ENCODE measurements at regions not wholly inside any gene's neighbourhood (a gene's known extent, or its start where the extent isn't known, plus 50 kb on each side); places are given as distances from the start of the nearest gene placed in this dataset.

DNA sequence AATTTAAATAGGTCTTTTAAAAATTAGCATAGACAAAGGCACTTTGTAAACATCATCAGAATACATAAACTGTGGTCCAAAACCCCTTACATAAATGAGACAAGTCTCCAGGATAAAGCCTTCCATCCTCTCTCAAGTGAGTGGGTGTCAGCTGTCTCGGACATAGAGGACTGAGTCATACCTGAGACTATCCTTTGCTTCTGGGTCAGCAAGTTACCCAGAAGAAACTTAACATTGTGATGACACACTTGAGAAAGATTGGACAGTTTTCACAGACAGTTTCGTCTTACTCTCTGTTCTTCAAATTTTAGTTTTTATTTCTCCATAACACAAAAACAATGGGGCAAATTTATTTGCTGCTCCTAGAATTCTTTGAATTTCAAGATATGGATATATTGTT, 838.0 kb downstream of the DHX35 start:
- DNase-seq (ENCODE audit: low read depth in 1 of 2, low spot score in 1 of 2), result no peak
- TF ChIP-seq SPI1 (IDR thresholded peaks at IDR 0.05; ENCODE audit: borderline replicate concordance, low read depth) (no peak), POLR2AphosphoS5 (IDR thresholded peaks at IDR 0.05; ENCODE audit: low read depth) (no peak), CTCF (IDR thresholded peaks at IDR 0.05; ENCODE audit: insufficient read depth, low read length) (no peak), GABPA (IDR thresholded peaks at IDR 0.05; ENCODE audit: low read depth) (no peak)
- TF ChIP-seq, protein P1, sequence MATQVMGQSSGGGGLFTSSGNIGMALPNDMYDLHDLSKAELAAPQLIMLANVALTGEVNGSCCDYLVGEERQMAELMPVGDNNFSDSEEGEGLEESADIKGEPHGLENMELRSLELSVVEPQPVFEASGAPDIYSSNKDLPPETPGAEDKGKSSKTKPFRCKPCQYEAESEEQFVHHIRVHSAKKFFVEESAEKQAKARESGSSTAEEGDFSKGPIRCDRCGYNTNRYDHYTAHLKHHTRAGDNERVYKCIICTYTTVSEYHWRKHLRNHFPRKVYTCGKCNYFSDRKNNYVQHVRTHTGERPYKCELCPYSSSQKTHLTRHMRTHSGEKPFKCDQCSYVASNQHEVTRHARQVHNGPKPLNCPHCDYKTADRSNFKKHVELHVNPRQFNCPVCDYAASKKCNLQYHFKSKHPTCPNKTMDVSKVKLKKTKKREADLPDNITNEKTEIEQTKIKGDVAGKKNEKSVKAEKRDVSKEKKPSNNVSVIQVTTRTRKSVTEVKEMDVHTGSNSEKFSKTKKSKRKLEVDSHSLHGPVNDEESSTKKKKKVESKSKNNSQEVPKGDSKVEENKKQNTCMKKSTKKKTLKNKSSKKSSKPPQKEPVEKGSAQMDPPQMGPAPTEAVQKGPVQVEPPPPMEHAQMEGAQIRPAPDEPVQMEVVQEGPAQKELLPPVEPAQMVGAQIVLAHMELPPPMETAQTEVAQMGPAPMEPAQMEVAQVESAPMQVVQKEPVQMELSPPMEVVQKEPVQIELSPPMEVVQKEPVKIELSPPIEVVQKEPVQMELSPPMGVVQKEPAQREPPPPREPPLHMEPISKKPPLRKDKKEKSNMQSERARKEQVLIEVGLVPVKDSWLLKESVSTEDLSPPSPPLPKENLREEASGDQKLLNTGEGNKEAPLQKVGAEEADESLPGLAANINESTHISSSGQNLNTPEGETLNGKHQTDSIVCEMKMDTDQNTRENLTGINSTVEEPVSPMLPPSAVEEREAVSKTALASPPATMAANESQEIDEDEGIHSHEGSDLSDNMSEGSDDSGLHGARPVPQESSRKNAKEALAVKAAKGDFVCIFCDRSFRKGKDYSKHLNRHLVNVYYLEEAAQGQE (IDR thresholded peaks at IDR 0.05; ENCODE audit: insufficient replicate concordance, low read depth), result no peak
- Histone ChIP-seq H3K27me3 (ENCODE audit: insufficient read depth, poor library complexity, severe bottlenecking) (no peaks in the 10 kb centered on the region), H3K4me3 (replicated peaks; ENCODE audit: insufficient read depth, low read length) (no peak overlapping the region), H3K27ac (replicated peaks) (no peak overlapping the region)

- Histone ChIP-seq H3K27me3 (ENCODE audit: insufficient read depth, poor library complexity, severe bottlenecking) (no peaks in the 10 kb centered on the region), H3K27ac (replicated peaks) (no peak overlapping the region), H3K4me3 (replicated peaks; ENCODE audit: insufficient read depth, low read length) (no peak overlapping the region)
- DNase-seq (ENCODE audit: low read depth in 1 of 2, low spot score in 1 of 2), result no peak
- TF ChIP-seq GABPA (IDR thresholded peaks at IDR 0.05; ENCODE audit: low read depth), result no peak
- TF ChIP-seq CTCF (IDR thresholded peaks at IDR 0.05; ENCODE audit: insufficient read depth, low read length), result no peak
- no peak for TF ChIP-seq POLR2AphosphoS5 (IDR thresholded peaks at IDR 0.05; ENCODE audit: low read depth)
- TF ChIP-seq SPI1 (IDR thresholded peaks at IDR 0.05; ENCODE audit: borderline replicate concordance, low read depth), result no peak
- TF ChIP-seq, protein P1 (IDR thresholded peaks at IDR 0.05; ENCODE audit: insufficient replicate concordance, low read depth), result no peak
These were observed 837.3 kb downstream of the DHX35 start for GRCh38 chr20:39799366-39799965.

DNA sequence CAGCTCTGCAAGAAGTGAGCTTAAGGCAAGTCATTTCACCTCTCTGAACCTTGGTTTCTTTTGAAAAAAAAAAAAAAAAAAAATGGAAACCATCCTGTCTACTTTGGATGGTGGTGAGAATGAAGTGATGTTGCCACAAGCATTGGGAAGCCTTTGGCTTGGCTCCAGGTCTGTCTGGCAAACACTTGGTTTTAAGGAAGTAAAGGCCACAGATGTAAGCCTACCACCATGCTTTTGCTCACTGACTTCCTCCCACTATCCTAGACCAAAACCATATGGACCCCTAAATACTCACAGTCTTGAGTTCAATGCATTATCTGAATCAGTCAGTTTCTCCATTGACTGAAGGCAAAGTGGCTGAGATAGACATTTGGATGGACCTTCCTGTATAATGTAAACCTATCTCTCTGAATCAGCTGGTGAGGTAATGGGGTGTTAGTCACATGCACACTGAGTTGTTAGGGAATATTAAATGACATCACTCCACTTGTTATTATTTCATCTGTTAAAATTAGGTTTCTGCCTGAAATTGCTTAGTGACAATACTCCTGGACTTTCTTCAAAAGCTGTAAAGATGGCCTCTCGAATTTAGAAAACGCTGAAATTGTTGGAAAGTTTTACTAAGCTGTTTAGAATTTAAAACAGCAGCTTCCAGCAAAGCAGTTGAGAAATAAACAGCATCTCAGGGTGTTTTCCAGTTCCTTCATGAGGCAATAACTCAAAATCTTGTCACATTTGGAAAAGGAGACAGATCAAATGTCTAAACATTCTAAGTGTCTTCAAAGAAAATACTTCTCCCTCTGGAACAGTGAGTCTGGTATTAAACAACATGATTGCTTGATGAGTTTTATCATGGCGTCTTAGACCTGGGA, 833.5 kb downstream of the DHX35 start:
- TF ChIP-seq POLR2AphosphoS5 (IDR thresholded peaks at IDR 0.05; ENCODE audit: low read depth) (no peak), SPI1 (IDR thresholded peaks at IDR 0.05; ENCODE audit: borderline replicate concordance, low read depth) (no peak), CTCF (IDR thresholded peaks at IDR 0.05; ENCODE audit: insufficient read depth, low read length) (no peak), GABPA (IDR thresholded peaks at IDR 0.05; ENCODE audit: low read depth) (no peak)
- TF ChIP-seq, protein P1 (IDR thresholded peaks at IDR 0.05; ENCODE audit: insufficient replicate concordance, low read depth), result no peak
- no peak for DNase-seq (ENCODE audit: low read depth in 1 of 2, low spot score in 1 of 2)

More for the DNA sequence above, 833.5 kb downstream of the DHX35 start:
- Histone ChIP-seq H3K27ac (replicated peaks) (no peak overlapping the region), H3K27me3 (ENCODE audit: insufficient read depth, poor library complexity, severe bottlenecking) (no peaks in the 10 kb centered on the region), H3K4me3 (replicated peaks; ENCODE audit: insufficient read depth, low read length) (no peak overlapping the region)
